Neutrophil (primary cell): ENCODE measurements at regions not wholly inside any gene's neighbourhood (a gene's known extent, or its start where the extent isn't known, plus 50 kb on each side); places are given as distances from the start of the nearest gene placed in this dataset.

Experiments
- H3K27ac ChIP-seq: fragments of 200-600 bp; sonication (generic); 2 replicates; pipeline ENCODE4 v1.5.1; 2016; ENCODE audit warnings: mild to moderate bottlenecking, moderate library complexity
- H3K27me3 ChIP-seq: fragments of 200-600 bp; sonication (generic); 2 replicates; pipeline ENCODE4 v1.6.0; 2016; ENCODE audit warnings: mild to moderate bottlenecking
- H3K36me3 ChIP-seq: fragments of 200-600 bp; sonication (generic); 2 replicates; pipeline ENCODE4 v1.5.1; 2017
- H3K4me1 ChIP-seq, 2 experiments: fragments of 200-600 bp in 1 of 2; sonication (generic) in 1 of 2; 1 replicate in 1 of 2; 2 replicates in 1 of 2; pipeline versions ENCODE4 v1.5.1 to v1.6.1; 2013 to 2016; ENCODE audit warnings: low read depth in 1 of 2, low read length in 1 of 2, mild to moderate bottlenecking in 1 of 2, moderate library complexity in 1 of 2; ENCODE audit not compliant: control insufficient read depth in 1 of 2, insufficient read depth in 1 of 2
- H3K4me3 ChIP-seq, 2 experiments: fragments of 200-600 bp in 1 of 2; sonication (generic) in 1 of 2; 1 replicate in 1 of 2; 2 replicates in 1 of 2; pipeline ENCODE4 v1.5.1; 2013 to 2016; ENCODE audit warnings: low read depth in 1 of 2, low read length in 1 of 2, mild to moderate bottlenecking in 1 of 2, moderate library complexity in 1 of 2
- H3K9me3 ChIP-seq: fragments of 200-600 bp; sonication (generic); 2 replicates; pipeline ENCODE4 v1.5.1; 2016
- TF ChIP-seq, protein P1 (sequence below): fragments of 200-600 bp; sonication (generic); IDR thresholded peaks from 2 replicates; pipeline ENCODE4 v1.5.1; 2016; ENCODE audit warnings: antibody characterized with exemption

DNA sequence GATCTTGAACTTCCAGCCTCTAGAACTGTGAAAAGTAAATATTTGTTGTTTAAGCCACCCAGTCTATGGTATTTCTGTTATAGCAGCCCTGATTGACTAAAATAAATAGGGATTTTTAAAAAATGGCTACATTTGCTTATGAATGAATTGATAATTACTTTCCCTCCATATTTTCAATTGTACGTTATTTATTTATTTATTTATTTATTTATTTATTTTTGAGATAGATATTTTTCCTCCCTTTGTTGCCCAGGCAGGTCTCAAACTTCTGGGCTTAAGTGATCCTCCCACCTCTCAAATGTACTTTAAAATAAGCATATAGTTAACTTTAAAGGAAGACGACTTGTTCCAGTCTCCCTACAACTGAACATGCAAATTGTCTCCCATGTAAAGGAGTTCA is 76.0 kb upstream of the HMGA2 start:
- no peak overlapping the region for H3K4me3 ChIP-seq
- TF ChIP-seq, protein P1, sequence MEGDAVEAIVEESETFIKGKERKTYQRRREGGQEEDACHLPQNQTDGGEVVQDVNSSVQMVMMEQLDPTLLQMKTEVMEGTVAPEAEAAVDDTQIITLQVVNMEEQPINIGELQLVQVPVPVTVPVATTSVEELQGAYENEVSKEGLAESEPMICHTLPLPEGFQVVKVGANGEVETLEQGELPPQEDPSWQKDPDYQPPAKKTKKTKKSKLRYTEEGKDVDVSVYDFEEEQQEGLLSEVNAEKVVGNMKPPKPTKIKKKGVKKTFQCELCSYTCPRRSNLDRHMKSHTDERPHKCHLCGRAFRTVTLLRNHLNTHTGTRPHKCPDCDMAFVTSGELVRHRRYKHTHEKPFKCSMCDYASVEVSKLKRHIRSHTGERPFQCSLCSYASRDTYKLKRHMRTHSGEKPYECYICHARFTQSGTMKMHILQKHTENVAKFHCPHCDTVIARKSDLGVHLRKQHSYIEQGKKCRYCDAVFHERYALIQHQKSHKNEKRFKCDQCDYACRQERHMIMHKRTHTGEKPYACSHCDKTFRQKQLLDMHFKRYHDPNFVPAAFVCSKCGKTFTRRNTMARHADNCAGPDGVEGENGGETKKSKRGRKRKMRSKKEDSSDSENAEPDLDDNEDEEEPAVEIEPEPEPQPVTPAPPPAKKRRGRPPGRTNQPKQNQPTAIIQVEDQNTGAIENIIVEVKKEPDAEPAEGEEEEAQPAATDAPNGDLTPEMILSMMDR, result no peak
- H3K4me1 ChIP-seq, result no peaks in the 10 kb centered on the region

DNA sequence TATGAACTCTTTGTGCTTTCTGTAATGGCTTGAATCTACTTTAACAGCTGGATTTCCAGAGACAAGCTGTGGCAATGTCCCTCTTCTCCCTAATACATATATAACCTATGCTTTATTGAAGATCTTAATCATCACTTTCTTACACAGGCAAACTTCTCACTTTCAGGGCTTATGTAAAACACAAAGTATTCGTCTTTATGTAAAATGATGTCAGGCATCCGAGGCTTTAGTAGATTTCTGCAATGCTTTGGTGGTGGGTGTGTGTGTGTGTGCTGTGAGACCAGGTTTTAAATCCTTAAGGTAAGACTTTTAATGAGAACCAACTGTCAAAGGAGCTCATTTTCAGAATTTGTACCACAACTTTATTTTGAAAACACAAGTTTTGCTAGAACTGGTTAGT is 70.0 kb upstream of the HMGA2 start:
- Histone ChIP-seq H3K36me3 (no peaks in the 10 kb centered on the region), H3K27ac (no peak overlapping the region), H3K9me3 (no peaks in the 10 kb centered on the region), H3K27me3 (peaks cover 50% of the 10 kb centered on the region), H3K4me3 (no peak overlapping the region), H3K4me1 (no peaks in the 10 kb centered on the region)
- TF ChIP-seq, protein P1, result no peak

More for the DNA sequence above, 76.0 kb upstream of the HMGA2 start:
- Histone ChIP-seq H3K27me3 (peaks cover 46% of the 10 kb centered on the region), H3K27ac (no peak overlapping the region), H3K36me3 (no peaks in the 10 kb centered on the region), H3K9me3 (no peaks in the 10 kb centered on the region)

DNA sequence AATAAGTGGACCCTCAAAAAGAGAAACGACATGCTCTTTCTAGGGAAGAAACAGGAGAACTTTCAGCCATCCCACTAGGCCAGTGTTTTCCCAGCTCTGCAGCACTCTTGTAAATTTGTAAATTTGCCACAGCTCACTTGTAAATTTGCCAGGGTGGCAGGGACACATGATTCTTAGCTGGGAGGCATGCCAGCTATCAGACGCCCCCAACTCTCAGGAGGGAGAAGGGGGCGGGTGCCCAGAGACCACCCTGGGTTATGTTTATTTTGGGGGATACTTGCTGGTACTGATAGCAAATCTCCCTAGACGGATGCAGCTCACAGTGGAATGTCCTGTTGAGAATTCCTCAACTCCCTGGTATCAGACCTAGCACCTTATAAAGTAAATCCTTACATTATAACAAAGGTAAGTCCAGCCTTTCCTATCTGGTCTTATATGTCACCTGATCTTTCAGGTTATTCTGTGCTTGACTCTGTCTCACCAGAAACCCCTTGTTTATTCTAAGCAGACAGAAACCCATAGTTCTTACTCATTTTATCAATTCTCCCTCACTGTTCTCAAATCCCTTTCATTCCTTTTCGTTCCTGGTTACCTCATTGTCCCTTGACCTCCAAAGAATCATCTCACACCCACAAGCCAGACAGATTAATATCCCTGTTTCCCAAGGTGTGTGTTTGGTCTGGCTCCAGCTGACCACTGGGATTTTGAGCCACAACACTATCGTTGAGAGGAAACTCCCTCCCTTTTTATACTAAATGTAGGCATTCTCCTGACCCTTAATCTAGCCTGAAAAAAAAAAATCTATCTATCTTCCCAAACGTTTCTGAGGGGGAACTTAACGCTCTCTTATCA is 69.3 kb upstream of the HMGA2 start:
- Histone ChIP-seq H3K4me3 (no peak overlapping the region), H3K27me3 (peaks cover 50% of the 10 kb centered on the region), H3K27ac (no peak overlapping the region), H3K4me1 (no peaks in the 10 kb centered on the region), H3K36me3 (no peaks in the 10 kb centered on the region), H3K9me3 (no peaks in the 10 kb centered on the region)
- TF ChIP-seq, protein P1, result no peak

DNA sequence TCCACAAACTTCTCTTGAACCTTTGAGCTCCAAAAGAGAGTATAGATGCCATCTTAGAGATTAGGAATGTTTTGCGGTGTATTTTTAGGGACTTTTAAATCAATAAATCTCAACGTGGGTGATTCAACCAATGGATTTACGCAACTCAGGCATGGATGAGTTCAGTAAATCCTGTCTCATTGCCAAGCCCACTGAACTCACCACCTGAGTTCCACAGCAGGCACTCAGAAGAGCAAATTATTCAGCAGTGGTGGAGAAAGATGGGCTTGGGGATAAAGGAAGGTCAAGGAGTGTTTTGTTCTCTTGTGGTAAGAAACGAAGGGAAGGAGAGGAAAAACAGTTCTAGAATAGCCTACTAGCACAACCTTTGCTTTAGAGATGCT is 68.7 kb upstream of the HMGA2 start:
- Histone ChIP-seq H3K36me3 (no peaks in the 10 kb centered on the region), H3K9me3 (no peaks in the 10 kb centered on the region), H3K27ac (no peak overlapping the region), H3K27me3 (peaks cover 50% of the 10 kb centered on the region), H3K4me1 (no peaks in the 10 kb centered on the region), H3K4me3 (no peak overlapping the region)
- TF ChIP-seq, protein P1, result no peak

DNA sequence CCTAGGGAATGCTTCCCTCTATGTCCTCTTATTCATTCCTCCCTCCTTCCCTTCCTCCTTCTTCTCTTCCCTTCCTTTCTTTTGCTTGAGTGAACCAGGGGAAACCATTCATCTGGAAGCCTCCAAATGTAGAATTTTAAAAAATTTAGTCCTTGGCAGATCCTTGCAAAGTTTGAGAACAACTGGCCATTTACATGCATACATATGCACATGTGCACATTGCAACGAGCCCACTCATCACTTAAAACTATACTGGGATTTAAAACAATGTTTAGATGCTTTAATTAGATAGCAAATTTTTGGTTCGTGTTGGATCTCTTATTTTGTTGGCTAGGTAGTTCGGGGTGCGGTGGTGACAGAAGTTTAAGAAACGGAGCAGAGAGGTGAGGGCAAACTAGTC is 68.0 kb upstream of the HMGA2 start:
- Histone ChIP-seq H3K9me3 (no peaks in the 10 kb centered on the region), H3K27me3 (peaks cover 50% of the 10 kb centered on the region), H3K36me3 (no peaks in the 10 kb centered on the region), H3K27ac (no peak overlapping the region), H3K4me1 (no peaks in the 10 kb centered on the region), H3K4me3 (no peak overlapping the region)
- TF ChIP-seq, protein P1, result no peak
